Heart left ventricle (tissue), 13 donors: ENCODE measurements at regions not wholly inside any gene's neighbourhood (a gene's known extent, or its start where the extent isn't known, plus 50 kb on each side); places are given as distances from the start of the nearest gene placed in this dataset.

Source experiments
- CTCF ChIP-seq, 12 donors: fragments of 200-600 bp; sonication (generic) in 4 of 12; IDR thresholded peaks; one replicate each; pipeline versions ENCODE4 v1.5.0 to v1.8.0; 2018 to 2022; ENCODE audit warnings: antibody characterized with exemption in 12 of 12, mild to moderate bottlenecking in 5 of 12
- POLR2A ChIP-seq, 2 donors: fragments of 450-650 bp; IDR thresholded peaks; one replicate each; pipeline ENCODE4 v1.6.1; 2017; ENCODE audit warnings: antibody characterized with exemption in 2 of 2, mild to moderate bottlenecking in 2 of 2, moderate library complexity in 2 of 2
- donor health status: ischemic (EF 13 %, LVEDD 7.1; RV severe dilation, severe dysfunction).
- donor health status: DM: no; HTN: yes; CAD: no.
- donor health status: DM: no; HTN: no; CAD: no.
- donor health status: ischemic (EF 25% LVEDD 6.9; RV normal size, moderate dysfunction).
- donor health status: ischemic (EF 25% LVEDD 5.7; RV mildly dilated, moderate dysfunction).
- donor health status: ischemic (EF 35%, LVEDD 5.7; RV mildly dilated, moderate dysfunction).
- donor health status: nonischemic (EF 11% LVEDD 7.7; RV severe dilation, severe dysfunction).
- donor health status: DM: yes; HTN: yes; CAD: no.
- donor health status: PGD.
- donor health status: ischemic (EF 29% LVEDD 5.4; RV normal size, mild dysfunction).
- donor health status: nonischemic (EF 23%, LVEDD 6.1; RV moderate dilation, normal function).

GRCh38 chrX:3177851-3178250, 136.6 kb downstream of the ARSF start:
- no peak for TF ChIP-seq CTCF (IDR thresholded peaks at IDR 0.05)
- TF ChIP-seq POLR2A (IDR thresholded peaks at IDR 0.05), result no peak
